HG02759 (cell line): ENCODE measurements at regions not wholly inside any gene's neighbourhood (a gene's known extent, or its start where the extent isn't known, plus 50 kb on each side); places are given as distances from the start of the nearest gene placed in this dataset.
"Not testable (repeated sequence)": the region's sequence is repeated elsewhere in the genome, so short reads cannot be mapped to it uniquely, and the experiment has no call there.

Experiments
- ATAC-seq: cut with Tn5 transposase; IDR thresholded peaks from one replicate; pipeline ENCODE4 v1.9.1; 2021; ENCODE audit warnings: mild to moderate bottlenecking, moderate library complexity; ENCODE audit not compliant: unreplicated experiment

- ATAC-seq: no peak
Measured at GRCh38 chr20:1845163-1845523, 50.1 kb upstream of the SIRPA start.

GRCh38 chr20:1844325-1845162 is 50.7 kb upstream of the SIRPA start:
- ATAC-seq: peak; percentile 96

- ATAC-seq: no peak
Measured at GRCh38 chr20:1842281-1842680, 52.9 kb upstream of the SIRPA start.

GRCh38 chr20:1841554-1842140 is 53.6 kb upstream of the SIRPA start:
- no peak for ATAC-seq

GRCh38 chr20:1840817-1841553 is 54.2 kb upstream of the SIRPA start:
- no peak for ATAC-seq

GRCh38 chr20:1839376-1840317 is 55.6 kb upstream of the SIRPA start:
- ATAC-seq: not testable (repeated sequence)

- ATAC-seq: no peak
Measured at GRCh38 chr20:1838556-1839279, 56.5 kb upstream of the SIRPA start.

- ATAC-seq: no peak
Measured at GRCh38 chr20:1835186-1836035, 59.8 kb upstream of the SIRPA start.

GRCh38 chr20:1833728-1834726 is 61.2 kb upstream of the SIRPA start:
- ATAC-seq: no peak

GRCh38 chr20:1833216-1833615 is 62.0 kb upstream of the SIRPA start:
- no peak for ATAC-seq

- ATAC-seq: no peak
Measured at GRCh38 chr20:1832634-1833033, 62.6 kb upstream of the SIRPA start.

- ATAC-seq: no peak
Measured at GRCh38 chr20:1831606-1832005, 63.6 kb upstream of the SIRPA start.

GRCh38 chr20:1831096-1831495 is 64.1 kb upstream of the SIRPA start:
- ATAC-seq: no peak

GRCh38 chr20:1830240-1830639 is 65.0 kb upstream of the SIRPA start:
- ATAC-seq: no peak

GRCh38 chr20:1829531-1829930 is 65.7 kb upstream of the SIRPA start:
- no peak for ATAC-seq

GRCh38 chr20:1828786-1829131 is 66.4 kb upstream of the SIRPA start:
- no peak for ATAC-seq

- ATAC-seq: no peak
Measured at GRCh38 chr20:1827974-1828785, 67.0 kb upstream of the SIRPA start.
